Activated CD8-positive, alpha-beta T cell treated with anti-CD3 and anti-CD28 coated beads for 36 hours (primary cell): ENCODE measurements at regions not wholly inside any gene's neighbourhood (a gene's known extent, or its start where the extent isn't known, plus 50 kb on each side); places are given as distances from the start of the nearest gene placed in this dataset.

Source experiments
- ATAC-seq: fragments of 200-7000 bp; cut with Tn5 transposase; one replicate; pipeline ENCODE4 v1.10.0; 2021; ENCODE audit warnings: mild to moderate bottlenecking, moderate library complexity
- CTCF ChIA-PET: fragments of 350-600 bp; sonication (Branson Sonifier 250); formaldehyde crosslinking; loops from one replicate; lab custom pipeline; 2021; ENCODE audit warnings: antibody characterized with exemption; lab: Charles Lee
- POLR2A ChIA-PET: fragments of 350-600 bp; sonication (Branson Sonifier 250); formaldehyde crosslinking; loops from one replicate; lab custom pipeline; 2021; ENCODE audit warnings: antibody characterized with exemption; lab: Charles Lee
- DNase-seq: peaks from one replicate; pipeline ENCODE4 v3.0.0-alpha.2; 2020
- H3K27ac Mint-ChIP-seq: one replicate; pipeline ENCODE4 v1.8.0; 2021; ENCODE audit warnings: mild to moderate bottlenecking, mixed read lengths
- H3K27me3 Mint-ChIP-seq: one replicate; pipeline ENCODE4 v1.8.0; 2021; ENCODE audit warnings: mixed read lengths
- H3K36me3 Mint-ChIP-seq: one replicate; pipeline ENCODE4 v1.8.0; 2021; ENCODE audit warnings: low read depth, mixed read lengths
- H3K4me1 Mint-ChIP-seq: one replicate; pipeline ENCODE4 v1.8.0; 2021; ENCODE audit warnings: low read depth, mixed read lengths
- H3K4me3 Mint-ChIP-seq: one replicate; pipeline ENCODE4 v1.8.0; 2021; ENCODE audit warnings: mild to moderate bottlenecking, moderate library complexity, mixed read lengths
- H3K9me3 Mint-ChIP-seq: one replicate; pipeline ENCODE4 v1.8.0; 2021; ENCODE audit warnings: mixed read lengths
- CTCF ChIP-seq: fragments of 200-600 bp; IDR thresholded peaks from one replicate; pipeline ENCODE4 v1.8.0; 2022; ENCODE audit warnings: antibody characterized with exemption, mild to moderate bottlenecking
- intact Hi-C: fragments of 100-400 bp; cut with micrococcal nuclease; formaldehyde crosslinking; loops from one replicate; pipeline ENCODE4 v1.10.0; 2022

GRCh38 chr6:22694092-22694724 is 124.8 kb downstream of the HDGFL1 start:
- no peaks in the 10 kb centered on the region for H3K4me1 Mint-ChIP-seq
- TF ChIP-seq CTCF, result no peak
- no peak overlapping the region for H3K27ac Mint-ChIP-seq

GRCh38 chr6:22696481-22696880 is 127.1 kb downstream of the HDGFL1 start:
- POLR2A ChIA-PET, result no interaction called here
- no peak for TF ChIP-seq CTCF
- Mint-ChIP-seq H3K27ac (no peak overlapping the region), H3K36me3 (no peaks in the 10 kb centered on the region), H3K4me1 (no peaks in the 10 kb centered on the region), H3K4me3 (no peak overlapping the region), H3K27me3 (no peaks in the 10 kb centered on the region), H3K9me3 (no peaks in the 10 kb centered on the region)
- no peak for DNase-seq
- intact Hi-C loops, result no loop called here
- no peak for ATAC-seq
- CTCF ChIA-PET, result interaction anchor here (1.0 kb wide), 1 partner anchor 18 kb away, joined by 3 read pairs; no protein-coding TSS in a partner anchor

More at GRCh38 chr6:22694092-22694724, 124.8 kb downstream of the HDGFL1 start:
- CTCF ChIA-PET, result no interaction called here
- Mint-ChIP-seq H3K36me3 (no peaks in the 10 kb centered on the region), H3K27me3 (no peaks in the 10 kb centered on the region), H3K9me3 (no peaks in the 10 kb centered on the region), H3K4me3 (no peak overlapping the region)
- DNase-seq (no peak), ATAC-seq (no peak)
- intact Hi-C loops, result no loop called here
- POLR2A ChIA-PET, result no interaction called here

GRCh38 chr6:22697306-22697705 is 127.9 kb downstream of the HDGFL1 start:
- H3K4me3 Mint-ChIP-seq, result no peak overlapping the region
- no peak overlapping the region for H3K27ac Mint-ChIP-seq
- ChIA-PET POLR2A (no interaction called here), CTCF (interaction anchor here (1.0 kb wide), 1 partner anchor 17 kb away, joined by 3 read pairs; no protein-coding TSS in a partner anchor)
- intact Hi-C loops, result no loop called here
- no peaks in the 10 kb centered on the region for H3K36me3 Mint-ChIP-seq
- H3K27me3 Mint-ChIP-seq, result no peaks in the 10 kb centered on the region
- no peak for TF ChIP-seq CTCF
- ATAC-seq (no peak), DNase-seq (no peak)
- no peaks in the 10 kb centered on the region for H3K9me3 Mint-ChIP-seq
- no peaks in the 10 kb centered on the region for H3K4me1 Mint-ChIP-seq

GRCh38 chr6:22699151-22699550 is 129.8 kb downstream of the HDGFL1 start:
- no peaks in the 10 kb centered on the region for H3K27me3 Mint-ChIP-seq
- no peak for ATAC-seq
- no peak for DNase-seq
- H3K27ac Mint-ChIP-seq, result no peak overlapping the region
- CTCF ChIA-PET, result no interaction called here
- POLR2A ChIA-PET, result no interaction called here
- intact Hi-C loops, result no loop called here
- no peaks in the 10 kb centered on the region for H3K9me3 Mint-ChIP-seq
- H3K4me3 Mint-ChIP-seq, result no peak overlapping the region
- no peaks in the 10 kb centered on the region for H3K4me1 Mint-ChIP-seq
- no peak for TF ChIP-seq CTCF
- H3K36me3 Mint-ChIP-seq, result no peaks in the 10 kb centered on the region

- Mint-ChIP-seq H3K4me1 (no peaks in the 10 kb centered on the region), H3K27ac (no peak overlapping the region)
- CTCF ChIA-PET, result no interaction called here
These were observed 137.3 kb downstream of the HDGFL1 start for GRCh38 chr6:22706651-22707050.

More at GRCh38 chr6:22706651-22707050, 137.3 kb downstream of the HDGFL1 start:
- intact Hi-C loops, result no loop called here
- Mint-ChIP-seq H3K27me3 (no peaks in the 10 kb centered on the region), H3K4me3 (no peak overlapping the region), H3K36me3 (no peaks in the 10 kb centered on the region), H3K9me3 (no peaks in the 10 kb centered on the region)
- no peak for ATAC-seq
- no peak for DNase-seq
- POLR2A ChIA-PET, result no interaction called here
- TF ChIP-seq CTCF, result no peak
